HG03469 (cell line): ENCODE measurements at regions not wholly inside any gene's neighbourhood (a gene's known extent, or its start where the extent isn't known, plus 50 kb on each side); places are given as distances from the start of the nearest gene placed in this dataset.

Experiments
- ATAC-seq: cut with Tn5 transposase; IDR thresholded peaks from one replicate; pipeline ENCODE4 v1.9.1; 2021; ENCODE audit warnings: mild to moderate bottlenecking, moderate library complexity, moderate number of reproducible peaks; ENCODE audit not compliant: unreplicated experiment

- no peak for ATAC-seq
Observed at GRCh38 chr5:60346393-60346792, 353.6 kb downstream of the DEPDC1B start.

- no peak for ATAC-seq
Observed at GRCh38 chr5:60343102-60343501, 356.9 kb downstream of the DEPDC1B start.

GRCh38 chr5:60340965-60341471 lies 358.9 kb downstream of the DEPDC1B start:
- peak; percentile 61 for ATAC-seq

DNA sequence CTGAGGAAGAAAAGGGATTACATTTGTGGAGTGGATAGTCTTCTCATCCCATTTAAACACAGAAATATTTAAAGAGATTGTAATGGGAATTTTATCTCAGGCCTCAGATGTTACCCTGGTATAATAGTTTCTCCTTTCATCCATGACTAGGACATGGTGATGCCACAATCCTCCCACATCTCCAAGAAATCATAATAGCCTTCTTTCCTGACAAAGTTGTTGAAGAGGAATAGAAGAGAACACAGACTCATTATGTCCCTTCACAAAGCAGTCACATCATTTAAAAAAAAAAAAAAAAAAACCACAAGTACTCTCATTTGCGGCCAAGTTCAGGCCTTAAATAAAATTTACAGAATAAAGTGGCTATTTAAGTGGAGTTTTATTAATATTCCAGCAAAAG lies 359.6 kb downstream of the DEPDC1B start:
- ATAC-seq: no peak

- ATAC-seq: no peak
Observed at GRCh38 chr5:60339691-60340201, 360.2 kb downstream of the DEPDC1B start.

- no peak for ATAC-seq
Observed at GRCh38 chr5:60338846-60339245, 361.1 kb downstream of the DEPDC1B start.

- no peak for ATAC-seq
Observed at GRCh38 chr5:60336491-60336890, 363.5 kb downstream of the DEPDC1B start.

- ATAC-seq: no peak
Observed at GRCh38 chr5:60335913-60336312, 364.1 kb downstream of the DEPDC1B start.

DNA sequence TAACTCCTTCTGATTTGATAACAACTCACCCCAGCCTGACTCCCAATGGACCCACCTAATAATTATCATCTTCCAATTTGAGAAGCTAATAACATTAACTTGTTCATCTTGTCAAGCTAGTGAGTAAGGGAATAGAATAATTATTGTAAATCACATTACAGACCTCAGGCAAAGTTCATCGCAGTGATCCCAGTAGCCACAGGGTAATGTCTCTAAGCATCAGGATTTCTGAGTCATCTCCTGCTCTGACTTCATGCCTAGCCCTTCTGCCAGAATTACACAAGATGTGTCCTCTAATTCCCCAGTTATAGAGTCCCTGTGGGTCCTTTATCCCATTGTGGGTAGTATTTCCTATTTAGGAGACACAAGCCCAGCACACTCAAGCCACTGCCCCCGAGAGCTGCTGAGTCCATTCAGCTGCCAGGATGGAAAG lies 365.7 kb downstream of the DEPDC1B start:
- ATAC-seq: no peak

- ATAC-seq: no peak
Observed at GRCh38 chr5:60333005-60333571, 366.9 kb downstream of the DEPDC1B start.

DNA sequence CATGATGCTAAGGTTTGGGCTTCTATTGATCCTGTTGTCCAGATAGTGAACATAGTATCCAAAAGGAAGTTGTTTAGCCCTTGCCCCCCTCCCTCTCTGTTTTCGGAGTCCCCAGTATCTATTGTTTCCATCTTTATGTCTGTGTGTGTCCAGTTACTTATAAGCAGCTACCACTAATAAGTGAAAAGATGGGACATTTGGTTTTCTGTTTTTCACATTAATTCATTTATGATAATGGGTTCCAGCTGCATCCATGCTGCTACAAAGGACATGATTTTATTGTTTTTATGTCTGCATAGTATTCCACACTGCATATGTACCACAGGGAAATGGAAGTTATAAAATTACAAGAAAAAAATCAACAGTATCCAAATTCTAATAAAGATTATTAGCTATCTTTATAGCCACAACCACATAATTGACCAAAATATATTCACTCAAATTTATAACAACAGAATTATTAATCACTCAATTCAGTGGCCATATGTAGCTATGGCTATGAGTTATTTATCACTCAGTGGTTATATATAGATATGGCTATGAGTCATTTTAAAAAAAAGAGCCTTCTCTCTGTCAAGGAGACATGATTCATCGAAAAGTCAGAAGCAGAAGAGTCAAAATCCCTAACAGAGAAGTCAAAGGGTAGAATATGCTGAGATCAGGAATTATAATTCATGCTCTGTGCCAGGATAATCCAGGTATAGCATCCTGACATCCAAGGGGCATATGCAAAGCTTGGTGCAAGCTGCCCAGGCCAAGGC lies 367.5 kb downstream of the DEPDC1B start:
- ATAC-seq: peak; percentile 87

DNA sequence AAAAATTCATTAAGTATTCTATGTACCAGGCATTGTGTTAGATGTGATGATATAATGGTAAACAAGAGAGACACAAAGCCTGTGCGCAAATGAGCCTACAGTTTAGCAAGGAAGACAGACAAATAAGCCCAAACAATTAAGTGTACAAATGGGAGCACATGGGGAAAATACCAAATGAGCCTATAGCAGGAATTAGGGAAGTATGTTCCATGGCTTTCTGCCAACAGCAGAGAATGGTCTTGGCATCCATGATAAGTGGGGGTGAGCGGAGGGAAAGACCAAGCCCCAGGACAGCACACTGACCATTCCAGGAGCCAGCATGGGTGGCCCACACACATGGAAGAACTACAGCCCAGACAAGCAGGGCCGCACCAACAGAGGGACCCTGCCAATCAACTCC lies 369.7 kb downstream of the DEPDC1B start:
- no peak for ATAC-seq

GRCh38 chr5:60325870-60326269 lies 374.1 kb downstream of the DEPDC1B start:
- no peak for ATAC-seq

GRCh38 chr5:60323596-60323995 lies 376.4 kb downstream of the DEPDC1B start:
- no peak for ATAC-seq

GRCh38 chr5:60312098-60312497 lies 387.9 kb downstream of the DEPDC1B start:
- no peak for ATAC-seq

GRCh38 chr5:60299944-60300343 lies 400.0 kb downstream of the DEPDC1B start:
- no peak for ATAC-seq

DNA sequence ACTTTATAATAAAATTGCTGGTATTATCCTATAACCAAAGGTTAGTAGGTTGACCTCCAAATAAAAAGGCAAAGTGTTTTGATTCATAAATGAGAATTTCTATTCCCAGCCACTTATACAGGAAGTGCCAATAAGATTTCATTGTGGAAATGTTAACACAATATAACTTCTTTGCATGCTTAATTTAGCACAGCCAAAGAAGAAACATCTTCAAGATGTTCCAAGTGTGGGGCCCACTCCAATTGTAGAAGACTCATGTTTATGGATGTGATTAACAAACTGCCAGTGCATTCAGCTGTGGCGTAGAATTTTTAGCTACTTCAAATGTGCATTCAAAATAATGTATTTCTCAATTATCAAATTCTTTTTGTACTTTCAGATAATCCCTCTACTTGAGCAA lies 402.3 kb downstream of the DEPDC1B start:
- ATAC-seq: no peak

- no peak for ATAC-seq
Observed at GRCh38 chr5:60295423-60295822, 401.9 kb upstream of the PDE4D start.

- no peak for ATAC-seq
Observed at GRCh38 chr5:60293518-60293917, 400.0 kb upstream of the PDE4D start.

GRCh38 chr5:60287174-60287771 lies 393.7 kb upstream of the PDE4D start:
- no peak for ATAC-seq

DNA sequence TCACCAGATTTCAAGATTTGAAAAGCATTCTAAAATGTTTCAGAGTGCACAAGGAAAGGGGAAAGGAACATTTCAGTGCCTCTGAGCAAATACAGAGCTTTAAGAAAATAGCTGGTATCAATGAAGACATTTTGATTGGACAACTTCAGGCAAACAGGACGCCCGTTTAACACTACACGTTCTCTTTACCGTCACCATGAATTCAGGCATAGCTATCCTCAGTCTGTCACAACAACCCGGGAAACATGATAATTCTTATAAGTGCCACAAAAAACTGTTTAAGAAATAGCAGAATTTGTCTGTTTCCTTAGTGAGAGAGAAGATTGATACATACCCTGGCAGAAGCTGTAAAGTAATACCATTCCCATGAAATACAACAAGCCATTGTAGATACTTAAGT lies 392.4 kb upstream of the PDE4D start:
- ATAC-seq: no peak

DNA sequence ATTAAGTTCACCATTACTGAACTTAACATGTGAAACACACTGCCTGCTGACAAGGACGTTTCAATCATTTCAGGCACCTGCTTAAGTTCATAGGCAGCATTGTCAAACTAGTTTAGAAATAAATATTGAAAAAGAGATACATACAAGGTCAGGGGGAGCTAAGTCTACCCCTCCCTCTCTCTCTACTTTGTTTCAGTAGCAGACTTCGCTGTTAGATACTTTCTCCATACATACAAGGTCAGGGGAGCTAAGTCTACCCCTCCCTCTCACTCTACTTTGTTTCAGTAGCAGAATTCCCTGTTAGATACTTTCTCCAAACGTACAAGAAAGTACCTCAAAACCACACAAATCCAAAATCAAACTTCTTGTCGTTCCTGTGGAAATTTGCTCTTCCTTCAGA lies 387.4 kb upstream of the PDE4D start:
- ATAC-seq: no peak
